ENCODE measurements at regions not wholly inside any gene's neighbourhood (a gene's known extent, or its start where the extent isn't known, plus 50 kb on each side); places are given as distances from the start of the nearest gene placed in this dataset.

GRCh38 chr9:89991204-89991790, 386.5 kb downstream of the GADD45G start:
- intact Hi-C loops (cut with micrococcal nuclease; ENCODE audit: unreplicated experiment) = loop anchor here (10.0 kb wide), 1 partner anchor 66 kb away; no protein-coding TSS in a partner anchor
- Mint-ChIP-seq H3K4me3 (ENCODE audit: unreplicated experiment) (no peak overlapping the region), H3K4me1 (ENCODE audit: low read depth, unreplicated experiment) (peaks cover 6% of the 10 kb centered on the region), H3K9me3 (ENCODE audit: unreplicated experiment) (no peaks in the 10 kb centered on the region), H3K27me3 (ENCODE audit: insufficient read depth, unreplicated experiment) (no peaks in the 10 kb centered on the region), H3K27ac (ENCODE audit: unreplicated experiment) (no peak overlapping the region), H3K36me3 (ENCODE audit: insufficient read depth, unreplicated experiment) (no peaks in the 10 kb centered on the region)
- ChIA-PET CTCF (interaction anchor here (1.1 kb wide), 1 partner anchor 393 kb away, joined by 4 read pairs; no protein-coding TSS in a partner anchor), POLR2A (no interaction called here)
- Histone ChIP-seq H3K9me3 (no peaks in the 10 kb centered on the region), H3K36me3 (ENCODE audit: control insufficient read depth, insufficient read depth, low read length) (no peaks in the 10 kb centered on the region), H3K4me3 (ENCODE audit: low read depth, low read length) (no peak overlapping the region), H3K27me3 (replicated peaks; ENCODE audit: control insufficient read depth, insufficient read depth, low read length) (no peaks in the 10 kb centered on the region), H3K4me1 (peaks cover 36% of the 10 kb centered on the region)
- BruUV-seq (replicated peaks) = no TSS peak
- no peak for TF ChIP-seq CTCF (IDR thresholded peaks at IDR 0.05; ENCODE audit: insufficient read depth in 1 of 2, low read depth in 1 of 2, low read length in 1 of 2, severe bottlenecking in 1 of 2, unreplicated experiment in 1 of 2)
- DNase-seq = no peak

GRCh38 chr9:89992326-89993198, 387.8 kb downstream of the GADD45G start:
- intact Hi-C loops (cut with micrococcal nuclease; ENCODE audit: unreplicated experiment) = loop anchor here (10.0 kb wide), 1 partner anchor 68 kb away; no protein-coding TSS in a partner anchor
- CTCF ChIA-PET = interaction anchor here (1.1 kb wide), 1 partner anchor 395 kb away, joined by 4 read pairs; no protein-coding TSS in a partner anchor
- peaks cover 42% of the 10 kb centered on the region for H3K4me1 ChIP-seq

More at GRCh38 chr9:89992326-89993198, 387.8 kb downstream of the GADD45G start:
- H3K4me3 ChIP-seq (ENCODE audit: low read depth, low read length) = no peak overlapping the region
- no peaks in the 10 kb centered on the region for H3K36me3 Mint-ChIP-seq (ENCODE audit: insufficient read depth, unreplicated experiment)
- POLR2A ChIA-PET = no interaction called here
- H3K9me3 Mint-ChIP-seq (ENCODE audit: unreplicated experiment) = no peaks in the 10 kb centered on the region
- H3K27me3 ChIP-seq (replicated peaks; ENCODE audit: control insufficient read depth, insufficient read depth, low read length) = no peaks in the 10 kb centered on the region
- TF ChIP-seq CTCF (IDR thresholded peaks at IDR 0.05; ENCODE audit: insufficient read depth in 1 of 2, low read depth in 1 of 2, low read length in 1 of 2, severe bottlenecking in 1 of 2, unreplicated experiment in 1 of 2) = no peak
- no peak for DNase-seq
- H3K27ac Mint-ChIP-seq (ENCODE audit: unreplicated experiment) = no peak overlapping the region
- no peak overlapping the region for H3K4me3 Mint-ChIP-seq (ENCODE audit: unreplicated experiment)
- H3K4me1 Mint-ChIP-seq (ENCODE audit: low read depth, unreplicated experiment) = peaks cover 6% of the 10 kb centered on the region
- H3K9me3 ChIP-seq = no peaks in the 10 kb centered on the region
- H3K36me3 ChIP-seq (ENCODE audit: control insufficient read depth, insufficient read depth, low read length) = no peaks in the 10 kb centered on the region
- no TSS peak for BruUV-seq (replicated peaks)
- H3K27me3 Mint-ChIP-seq (ENCODE audit: insufficient read depth, unreplicated experiment) = no peaks in the 10 kb centered on the region

All from Caco-2 (cell line).